ENCODE measurements at regions not wholly inside any gene's neighbourhood (a gene's known extent, or its start where the extent isn't known, plus 50 kb on each side); places are given as distances from the start of the nearest gene placed in this dataset.

- H3K4me2 ChIP-seq, result no peak overlapping the region
- H4K20me1 ChIP-seq (replicated peaks; ENCODE audit: insufficient read depth), result no peaks in the 10 kb centered on the region
- TF ChIP-seq ZNF114 (CRISPR knock-in tag; IDR thresholded peaks at IDR 0.05), result no peak
- no peak for TF ChIP-seq NANOG (IDR thresholded peaks at IDR 0.05; ENCODE audit: borderline replicate concordance)
- no peak for TF ChIP-seq EZH2 (IDR thresholded peaks at IDR 0.05; ENCODE audit: low read depth, unreplicated experiment)
- no peak for TF ChIP-seq ZNF331 (CRISPR knock-in tag; IDR thresholded peaks at IDR 0.05; ENCODE audit: low read depth)
- no peak for TF ChIP-seq CREB1 (CRISPR knock-in tag; IDR thresholded peaks at IDR 0.05; ENCODE audit: low read depth)
- no peak for TF ChIP-seq POLR2AphosphoS5 (IDR thresholded peaks at IDR 0.05; ENCODE audit: low read depth)
- no peak for TF ChIP-seq STAT1 (IDR thresholded peaks at IDR 0.05; ENCODE audit: unreplicated experiment)
- TF ChIP-seq CTCF (conservative IDR thresholded peaks at IDR 0.05; ENCODE audit: low read depth in 2 of 2), result no peak
- no peak for TF ChIP-seq JUNB (IDR thresholded peaks at IDR 0.05; ENCODE audit: unreplicated experiment)
- TF ChIP-seq ETS1 (IDR thresholded peaks at IDR 0.05), result no peak
- no peak for TF ChIP-seq ZNF462 (CRISPR knock-in tag; IDR thresholded peaks at IDR 0.05)
- TF ChIP-seq EZH2phosphoT487 (IDR thresholded peaks at IDR 0.05; ENCODE audit: unreplicated experiment), result no peak
- TF ChIP-seq REST (IDR thresholded peaks at IDR 0.05; ENCODE audit: unreplicated experiment), result no peak
- H3K27ac Mint-ChIP-seq, result no peak overlapping the region
- H3K36me3 ChIP-seq (ENCODE audit: insufficient read depth), result no peaks in the 10 kb centered on the region
- peaks cover 6% of the 10 kb centered on the region for H3K9me3 Mint-ChIP-seq
- no peak overlapping the region for H3K4me3 ChIP-seq
- peaks cover 2% of the 10 kb centered on the region; the same call in 1 of the 3 replicates for H3K36me3 Mint-ChIP-seq (ENCODE audit: low read depth)
- H3K27ac ChIP-seq (ENCODE audit: low read depth), result no peak overlapping the region
- no peaks in the 10 kb centered on the region for H3F3A ChIP-seq (replicated peaks; ENCODE audit: low read depth)
- H3K4me3 Mint-ChIP-seq, result no peak overlapping the region
- DNase-seq (ENCODE audit: low spot score), result no peak
- H3K27me3 ChIP-seq (ENCODE audit: insufficient read depth), result no peaks in the 10 kb centered on the region
- H3K9me2 ChIP-seq (ENCODE audit: insufficient read depth), result no peaks in the 10 kb centered on the region; the same call in 1 of the 2 replicates
- no peak for ATAC-seq
- H3K4me1 ChIP-seq (ENCODE audit: insufficient read depth), result peaks cover 21% of the 10 kb centered on the region
- H2AFZ ChIP-seq, result no peak overlapping the region
- H3K27me3 Mint-ChIP-seq (ENCODE audit: insufficient read depth, low read depth, poor library complexity), result no peaks in the 10 kb centered on the region
- H3K4me1 Mint-ChIP-seq, result peaks cover 9% of the 10 kb centered on the region; the same call in 2 of the 3 replicates
- H3K79me2 ChIP-seq (replicated peaks; ENCODE audit: insufficient read depth), result no peaks in the 10 kb centered on the region
Observed at GRCh38 chr3:144683065-144683464, 711.4 kb downstream of the DIPK2A start.
